ENCODE measurements at regions not wholly inside any gene's neighbourhood (a gene's known extent, or its start where the extent isn't known, plus 50 kb on each side); places are given as distances from the start of the nearest gene placed in this dataset.

DNA sequence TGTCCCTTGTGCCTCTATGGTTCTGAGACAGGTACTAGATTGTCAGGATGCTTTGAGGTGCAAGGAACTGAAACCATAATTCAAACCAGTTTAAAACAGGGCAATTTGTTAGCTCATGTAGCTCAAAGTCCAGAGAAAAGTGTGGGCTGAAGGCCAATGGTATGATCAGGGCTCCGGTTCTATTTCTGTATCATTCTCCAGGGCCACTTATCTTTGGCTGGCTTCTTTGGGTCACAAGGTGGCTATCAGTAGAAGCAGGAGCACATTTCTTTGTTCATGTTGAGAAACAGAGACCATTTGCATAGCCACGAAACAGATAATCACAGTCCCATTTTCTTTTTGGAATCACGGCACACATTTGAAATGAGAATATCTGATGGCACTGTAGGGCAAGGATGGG, 294.9 kb downstream of the ETNK1 start:
- 0 out of 2 replicates have a peak, but pooled peaks cover 3% of the 10 kb centered on the region for H3K36me3 Mint-ChIP-seq
- ATAC-seq (no peak), DNase-seq (ENCODE audit: low spot score) (no peak)
- H3K27ac Mint-ChIP-seq = no peak overlapping the region
- H3K27me3 Mint-ChIP-seq (ENCODE audit: low read depth) = no peaks in the 10 kb centered on the region
- H3K4me3 Mint-ChIP-seq = no peak overlapping the region
- ChIA-PET POLR2A (no interaction called here), CTCF (interaction anchor here (0.9 kb wide), 1 partner anchor 64 kb away, joined by 4 read pairs; no protein-coding TSS in a partner anchor)
- H3K9me3 Mint-ChIP-seq = peaks cover 9% of the 10 kb centered on the region
- H3K4me1 Mint-ChIP-seq = peaks cover 42% of the 10 kb centered on the region
- TF ChIP-seq SOX15 (CRISPR knock-in tag; IDR thresholded peaks at IDR 0.05) (no peak), ZBTB21 (CRISPR knock-in tag; IDR thresholded peaks at IDR 0.05; ENCODE audit: borderline replicate concordance) (no peak), SP1 (CRISPR knock-in tag; conservative IDR thresholded peaks at IDR 0.05) (no peak), ZNF138 (CRISPR knock-in tag; conservative IDR thresholded peaks at IDR 0.05) (no peak), ZBTB43 (CRISPR knock-in tag; IDR thresholded peaks at IDR 0.05) (no peak), ZNF232 (CRISPR knock-in tag; IDR thresholded peaks at IDR 0.05) (no peak), AFF4 (CRISPR knock-in tag; IDR thresholded peaks at IDR 0.05; ENCODE audit: borderline replicate concordance) (no peak), ZNF532 (CRISPR knock-in tag; IDR thresholded peaks at IDR 0.05; ENCODE audit: borderline replicate concordance) (no peak)
- TF ChIP-seq, protein P1, sequence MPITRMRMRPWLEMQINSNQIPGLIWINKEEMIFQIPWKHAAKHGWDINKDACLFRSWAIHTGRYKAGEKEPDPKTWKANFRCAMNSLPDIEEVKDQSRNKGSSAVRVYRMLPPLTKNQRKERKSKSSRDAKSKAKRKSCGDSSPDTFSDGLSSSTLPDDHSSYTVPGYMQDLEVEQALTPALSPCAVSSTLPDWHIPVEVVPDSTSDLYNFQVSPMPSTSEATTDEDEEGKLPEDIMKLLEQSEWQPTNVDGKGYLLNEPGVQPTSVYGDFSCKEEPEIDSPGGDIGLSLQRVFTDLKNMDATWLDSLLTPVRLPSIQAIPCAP (CRISPR knock-in tag; IDR thresholded peaks at IDR 0.05) = no peak

DNA sequence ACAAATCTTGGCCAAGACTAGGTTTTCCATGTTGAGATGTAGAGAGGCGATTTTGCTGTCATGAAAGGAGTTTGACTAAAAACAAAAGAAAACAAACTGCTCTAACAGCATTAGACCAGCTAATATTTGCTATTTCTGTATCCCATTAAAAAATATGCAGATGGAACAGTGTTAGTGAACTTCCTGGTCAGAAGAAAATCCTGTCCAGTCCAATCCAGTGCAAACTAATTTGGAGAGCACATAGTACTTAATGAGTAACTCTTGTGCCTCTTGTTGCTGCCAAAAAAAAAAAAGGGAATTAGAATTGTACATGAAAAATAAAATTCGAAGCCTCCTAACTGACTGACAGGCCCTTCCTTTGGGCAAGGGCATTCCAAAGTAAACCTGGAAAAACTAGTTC, 298.8 kb downstream of the ETNK1 start:
- peaks cover under 1% of the 10 kb centered on the region; the same call in 1 of the 2 replicates for H3K9me3 Mint-ChIP-seq
- H3K36me3 Mint-ChIP-seq = no peaks in the 10 kb centered on the region
- peak overlapping the region; percentile 73 for H3K27ac Mint-ChIP-seq
- H3K27me3 Mint-ChIP-seq (ENCODE audit: low read depth) = no peaks in the 10 kb centered on the region
- ChIA-PET POLR2A (no interaction called here), CTCF (no interaction called here)
- no peak for ATAC-seq
- H3K4me1 Mint-ChIP-seq = peaks cover 39% of the 10 kb centered on the region
- no peak for TF ChIP-seq ESRRA (CRISPR knock-in tag; IDR thresholded peaks at IDR 0.05; ENCODE audit: borderline replicate concordance)
- TF ChIP-seq FOXK1 (CRISPR knock-in tag; IDR thresholded peaks at IDR 0.05) = no peak
- no peak for TF ChIP-seq CBFB (CRISPR knock-in tag; IDR thresholded peaks at IDR 0.05; ENCODE audit: low read depth)
- TF ChIP-seq GABPB1 (CRISPR knock-in tag; IDR thresholded peaks at IDR 0.05) = no peak
- no peak for TF ChIP-seq ZNF263 (CRISPR knock-in tag; IDR thresholded peaks at IDR 0.05; ENCODE audit: low read depth)
- TF ChIP-seq IRF2 (CRISPR knock-in tag; IDR thresholded peaks at IDR 0.05; ENCODE audit: borderline replicate concordance, low read depth) = no peak
- TF ChIP-seq FOXJ3 (CRISPR knock-in tag; IDR thresholded peaks at IDR 0.05; ENCODE audit: borderline replicate concordance) = no peak
- H3K4me3 Mint-ChIP-seq = no peak overlapping the region
- no peak for DNase-seq (ENCODE audit: low spot score)
